CD1c-positive myeloid dendritic cell (primary cell): ENCODE measurements at regions not wholly inside any gene's neighbourhood (a gene's known extent, or its start where the extent isn't known, plus 50 kb on each side); places are given as distances from the start of the nearest gene placed in this dataset.

Source experiments
- DNase-seq: peaks from one replicate; pipeline ENCODE4 v3.0.0-alpha.2; 2016; ENCODE audit errors: extremely low spot score

DNA sequence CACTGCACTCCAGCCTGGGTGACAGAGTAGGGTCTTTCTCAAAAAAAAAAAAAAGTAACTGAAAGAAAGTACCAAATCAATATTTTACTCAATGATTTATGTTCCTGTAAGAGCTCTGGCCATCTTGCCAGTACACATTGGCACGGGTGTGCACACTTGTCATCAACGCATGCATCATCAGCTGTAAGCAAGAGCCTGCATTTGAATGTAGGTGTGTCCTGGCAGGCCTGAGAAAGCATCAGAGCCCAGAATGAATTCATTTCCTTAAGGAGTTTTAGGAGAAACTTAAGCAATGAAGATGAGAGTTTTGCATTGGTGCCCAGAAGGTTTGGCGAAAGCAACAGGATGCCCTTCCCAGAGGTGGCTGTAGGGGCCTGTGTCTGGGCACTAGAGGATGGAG lies 88.5 kb upstream of the FZD10 start:
- DNase-seq, result no peak

- DNase-seq, result no peak
Observed at GRCh38 chr12:130074661-130075406, 87.4 kb upstream of the FZD10 start.

DNA sequence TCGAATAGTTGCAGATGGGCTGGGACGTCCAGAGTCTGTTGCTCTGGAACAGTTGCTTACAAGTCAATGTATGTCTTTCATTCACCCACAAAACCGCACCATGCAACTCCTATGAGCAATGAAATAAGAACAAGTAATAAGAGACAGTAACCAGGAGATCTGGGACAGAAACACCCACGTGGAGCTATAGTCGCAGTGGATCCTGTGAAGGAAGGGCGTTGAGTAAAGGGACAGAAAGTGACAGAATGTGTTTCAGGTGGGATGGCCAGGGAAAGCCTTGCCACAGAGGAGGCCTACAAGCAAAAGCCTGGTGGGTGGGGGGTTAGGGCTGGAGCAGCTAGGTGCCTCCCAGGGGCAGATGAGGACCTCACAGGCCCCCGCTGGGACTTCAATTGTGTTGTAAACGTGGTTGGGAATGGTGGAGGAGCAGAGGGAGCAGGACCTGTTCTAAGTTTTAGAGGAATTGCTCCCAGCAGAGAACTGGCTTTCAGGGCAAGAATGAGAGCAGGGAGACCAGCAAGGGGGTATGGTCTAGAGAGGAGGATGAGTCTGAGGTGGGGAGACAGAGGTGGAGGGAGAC lies 86.7 kb upstream of the FZD10 start:
- DNase-seq, result no peak

GRCh38 chr12:130076126-130076525 lies 86.1 kb upstream of the FZD10 start:
- no peak for DNase-seq

DNA sequence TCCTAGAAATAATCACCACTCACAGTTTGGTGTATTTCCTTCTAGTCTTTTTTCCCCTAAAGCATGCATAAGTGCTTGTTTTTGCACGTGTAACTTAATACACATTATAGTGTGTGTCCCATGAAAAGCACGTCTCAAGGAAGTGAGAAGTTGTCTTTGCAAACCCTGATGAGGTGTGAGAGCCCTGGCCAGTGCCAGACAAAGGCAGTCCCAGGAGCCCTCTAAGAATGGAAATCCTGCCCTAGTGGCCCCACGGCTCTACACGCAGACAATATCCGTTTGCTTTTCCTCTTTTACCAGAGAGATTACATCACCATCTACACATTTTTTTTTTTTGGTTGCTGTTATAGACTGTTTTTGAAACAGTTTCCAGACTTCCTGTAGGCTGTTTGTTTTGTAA lies 85.5 kb upstream of the FZD10 start:
- no peak for DNase-seq

GRCh38 chr12:130078852-130079251 lies 83.4 kb upstream of the FZD10 start:
- no peak for DNase-seq

- DNase-seq, result no peak
Observed at GRCh38 chr12:130079279-130079678, 83.0 kb upstream of the FZD10 start.

GRCh38 chr12:130080205-130080604 lies 82.1 kb upstream of the FZD10 start:
- DNase-seq, result no peak

GRCh38 chr12:130081117-130081805 lies 81.0 kb upstream of the FZD10 start:
- DNase-seq, result no peak

GRCh38 chr12:130083002-130083401 lies 79.3 kb upstream of the FZD10 start:
- DNase-seq, result no peak

GRCh38 chr12:130083734-130084133 lies 78.5 kb upstream of the FZD10 start:
- DNase-seq, result no peak

DNA sequence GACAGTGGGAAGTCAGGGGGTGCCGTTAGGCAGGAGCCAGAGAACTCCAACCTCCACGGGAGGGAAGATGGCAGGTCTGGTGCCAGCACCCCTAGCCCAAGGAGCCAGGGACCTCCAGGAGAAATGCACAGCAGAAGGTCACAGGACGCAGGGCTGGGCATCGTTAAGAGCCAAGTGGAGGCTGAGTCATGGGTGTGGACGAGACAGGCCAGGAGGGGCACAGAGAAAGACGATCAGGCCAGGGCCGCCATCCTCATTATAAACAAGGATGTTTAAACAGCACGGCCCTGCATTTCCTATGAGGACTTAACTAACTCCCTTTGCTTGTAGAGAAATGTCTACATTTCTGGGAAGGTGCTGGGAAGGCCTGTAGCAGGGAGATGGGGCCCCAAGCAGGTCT lies 77.9 kb upstream of the FZD10 start:
- no peak for DNase-seq

DNA sequence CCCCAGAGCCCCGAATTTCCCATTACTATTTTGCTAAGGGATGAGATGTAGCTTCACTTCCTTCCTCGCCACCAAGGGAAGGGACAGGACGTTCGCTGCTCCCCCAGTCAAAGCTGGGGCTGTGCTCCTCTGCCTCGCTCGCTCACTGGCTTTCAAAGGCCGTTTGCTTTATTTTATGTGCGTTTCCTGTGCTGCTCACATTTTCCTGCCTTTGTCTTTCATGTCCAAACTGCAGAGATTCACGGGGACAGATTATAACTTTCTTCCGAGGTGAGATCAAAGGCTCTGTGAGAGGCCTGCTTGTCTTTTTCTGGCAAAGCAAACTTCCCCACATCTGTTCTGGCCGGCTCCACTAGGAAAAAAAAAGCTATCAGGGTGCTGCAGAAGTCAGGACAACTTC lies 76.0 kb upstream of the FZD10 start:
- DNase-seq, result no peak

- no peak for DNase-seq
Observed at GRCh38 chr12:130086797-130087196, 75.5 kb upstream of the FZD10 start.

- no peak for DNase-seq
Observed at GRCh38 chr12:130087222-130087621, 75.0 kb upstream of the FZD10 start.

DNA sequence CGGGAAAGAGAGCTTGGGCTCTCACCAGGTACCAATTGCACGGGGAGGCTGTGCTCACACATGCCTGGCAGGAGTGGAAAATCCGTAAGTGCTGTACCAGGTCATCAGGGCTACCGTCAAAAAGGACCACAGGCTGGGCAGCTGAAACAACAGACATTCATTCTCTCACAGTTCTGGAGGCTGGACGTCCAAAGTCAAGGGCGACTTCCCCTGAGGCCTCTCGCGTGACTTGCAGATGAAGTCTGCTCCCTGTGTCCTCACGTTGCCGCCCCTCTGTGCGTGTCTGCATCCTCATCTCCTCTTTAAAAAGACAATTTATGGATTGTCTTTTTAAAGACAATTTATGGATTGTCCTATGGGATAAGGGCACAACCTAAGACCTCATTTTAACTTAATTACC lies 73.8 kb upstream of the FZD10 start:
- DNase-seq, result no peak

- DNase-seq, result no peak
Observed at GRCh38 chr12:130090542-130090941, 71.7 kb upstream of the FZD10 start.

DNA sequence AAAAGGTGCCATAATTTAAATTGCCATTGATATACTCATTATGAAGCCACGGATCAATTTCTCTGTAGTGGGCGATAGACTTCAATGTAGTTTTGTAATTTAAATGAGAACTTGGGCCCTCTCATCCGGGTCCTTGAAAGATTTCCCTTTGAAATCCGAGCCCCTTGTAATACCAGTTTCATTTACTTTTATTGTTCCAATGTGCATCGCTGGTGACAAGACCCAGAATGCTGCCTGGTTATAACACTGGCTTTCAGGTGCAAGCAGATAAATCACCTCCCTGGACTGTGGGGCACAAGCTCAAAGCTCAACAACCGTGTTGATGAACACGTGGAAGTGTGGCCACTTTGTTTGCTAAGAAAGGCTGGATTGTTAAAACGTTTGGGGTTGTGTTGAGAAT lies 68.9 kb upstream of the FZD10 start:
- DNase-seq, result no peak

DNA sequence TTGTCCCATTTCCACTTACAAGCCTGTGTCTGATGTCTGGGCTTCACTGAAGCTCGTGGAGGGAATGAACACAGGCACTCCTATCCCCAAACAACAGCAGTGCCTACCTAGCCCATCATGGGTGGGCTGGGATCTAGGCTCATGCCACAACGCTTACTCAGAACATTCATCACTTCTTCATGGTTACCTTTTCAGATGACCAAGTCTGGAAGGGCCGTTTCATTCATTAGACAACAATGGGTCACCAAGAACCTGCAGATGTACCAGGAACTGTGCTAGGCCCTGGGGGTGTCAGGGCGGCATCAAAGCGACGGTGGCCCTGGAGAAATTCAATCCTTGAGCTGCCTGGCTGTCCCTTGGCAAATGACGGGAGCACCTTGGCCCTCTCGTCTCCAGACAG lies 64.9 kb upstream of the FZD10 start:
- DNase-seq, result no peak

DNA sequence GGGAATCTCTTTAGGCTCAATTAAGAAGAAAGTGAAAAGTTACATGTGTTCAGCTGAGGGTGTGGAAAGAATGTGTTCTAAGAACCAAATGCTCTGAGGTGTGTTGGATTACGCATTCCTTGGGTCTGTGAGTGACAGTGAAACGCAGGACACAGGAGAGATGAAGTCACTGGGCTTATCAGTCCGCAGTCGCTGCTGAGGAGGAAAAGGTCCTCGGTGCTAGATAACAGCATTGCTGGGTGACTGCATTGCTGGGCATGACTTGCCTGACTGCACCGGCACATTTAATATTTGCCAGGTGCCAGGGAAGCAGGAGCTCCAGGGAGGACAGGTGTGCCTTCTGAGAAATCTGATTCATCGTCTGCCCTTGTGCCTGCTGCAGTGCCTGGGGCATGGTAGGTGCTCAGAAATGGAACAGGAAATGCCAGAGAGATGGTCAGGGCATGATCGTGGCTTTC lies 64.4 kb upstream of the FZD10 start:
- no peak for DNase-seq

DNA sequence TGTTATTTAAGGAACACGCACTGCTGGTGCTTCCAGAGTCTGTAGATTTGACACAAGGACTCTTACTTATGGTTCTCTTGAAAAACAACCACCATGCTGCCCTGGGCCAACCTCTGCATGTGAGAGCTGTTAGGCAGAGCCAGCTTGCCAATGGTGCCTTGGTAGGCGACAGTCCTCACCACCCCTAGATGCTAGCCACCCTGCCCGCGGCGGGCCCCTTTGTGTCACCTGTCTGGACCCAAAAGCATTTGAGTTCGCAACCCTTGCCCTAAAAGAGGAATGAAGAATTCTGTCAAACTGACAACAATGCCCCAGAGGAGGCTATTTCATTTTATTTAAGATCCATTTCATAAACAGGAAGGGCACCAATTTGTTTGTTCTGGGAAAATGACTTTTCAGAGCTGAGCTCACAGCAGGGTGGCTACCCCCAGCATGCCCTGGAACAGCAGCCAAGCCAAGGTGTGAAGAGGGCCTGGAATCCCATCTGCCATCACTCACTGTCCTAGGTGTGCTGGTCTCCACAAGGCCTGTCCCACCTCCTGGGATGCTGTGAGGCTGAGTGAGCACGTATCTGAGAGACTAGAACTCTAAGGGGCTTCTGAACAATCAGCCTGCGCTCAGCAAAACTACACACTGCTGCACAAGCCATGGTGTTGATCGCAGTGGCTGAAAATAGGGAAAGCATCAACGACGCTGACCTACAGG lies 63.8 kb upstream of the FZD10 start:
- no peak for DNase-seq

DNA sequence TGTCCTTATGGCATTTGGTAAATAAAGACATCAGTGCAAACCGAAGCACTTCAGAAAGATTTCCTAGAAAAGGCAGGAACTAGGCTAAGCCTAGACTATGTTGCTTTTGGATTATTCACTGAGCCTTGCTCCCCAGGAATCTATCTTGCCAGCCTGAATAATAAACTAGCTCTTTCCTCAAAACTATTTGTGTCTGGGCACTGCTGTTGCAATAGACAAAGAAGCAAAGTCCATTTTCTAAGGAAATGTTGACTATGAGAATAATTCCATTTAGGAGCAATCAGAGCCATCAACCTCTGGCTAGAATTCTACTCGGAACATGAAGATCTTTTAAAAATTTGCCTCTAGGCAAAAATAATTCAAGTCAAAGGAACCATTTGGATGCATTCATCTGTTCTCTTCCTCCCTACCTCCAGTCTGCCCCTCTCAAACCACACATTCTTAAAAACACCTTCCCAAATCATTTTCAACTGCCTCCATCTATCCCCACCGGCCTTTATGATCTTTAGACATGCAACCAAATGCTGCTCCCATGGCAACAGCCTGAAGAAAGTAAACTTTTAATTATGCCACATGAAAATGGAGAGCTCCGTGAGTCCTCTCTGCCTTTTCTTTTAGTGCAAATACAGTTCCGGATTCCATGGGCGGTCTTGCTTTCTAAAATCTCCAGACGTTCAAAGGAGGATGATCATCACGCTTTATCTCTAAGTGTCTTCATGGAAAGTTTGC lies 61.5 kb upstream of the FZD10 start:
- no peak for DNase-seq
